ENCODE measurements at regions not wholly inside any gene's neighbourhood (a gene's known extent, or its start where the extent isn't known, plus 50 kb on each side); places are given as distances from the start of the nearest gene placed in this dataset.

DNA sequence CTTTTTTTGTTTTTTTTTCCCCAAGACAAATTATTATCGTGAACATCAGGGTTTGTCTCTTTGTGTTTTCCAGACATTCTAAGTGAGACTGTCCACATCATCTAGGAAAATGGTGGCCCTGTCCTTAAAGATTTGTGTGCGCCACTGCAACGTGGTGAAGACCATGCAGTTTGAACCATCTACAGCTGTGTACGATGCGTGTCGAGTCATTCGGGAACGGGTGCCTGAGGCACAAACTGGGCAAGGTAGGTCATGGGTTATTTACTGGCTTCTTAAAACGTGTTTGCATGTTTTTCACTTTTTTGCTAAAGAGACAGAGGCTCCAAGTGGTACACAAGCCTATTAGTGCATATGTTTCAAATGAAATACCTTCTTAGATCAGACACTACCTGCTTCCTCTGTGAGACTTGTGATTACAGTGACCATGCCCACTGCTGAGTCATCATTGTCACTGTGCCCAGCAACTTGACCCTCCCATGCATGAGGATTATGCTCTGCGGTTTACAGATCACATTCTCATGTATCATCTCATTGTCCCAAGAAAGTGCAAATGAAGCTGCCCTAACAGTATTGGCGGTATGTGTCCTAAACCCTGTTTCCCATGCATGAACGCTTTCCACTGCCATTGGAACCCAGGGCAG, 395.2 kb upstream of the TPM1 start:
- TF ChIP-seq, protein P1, sequence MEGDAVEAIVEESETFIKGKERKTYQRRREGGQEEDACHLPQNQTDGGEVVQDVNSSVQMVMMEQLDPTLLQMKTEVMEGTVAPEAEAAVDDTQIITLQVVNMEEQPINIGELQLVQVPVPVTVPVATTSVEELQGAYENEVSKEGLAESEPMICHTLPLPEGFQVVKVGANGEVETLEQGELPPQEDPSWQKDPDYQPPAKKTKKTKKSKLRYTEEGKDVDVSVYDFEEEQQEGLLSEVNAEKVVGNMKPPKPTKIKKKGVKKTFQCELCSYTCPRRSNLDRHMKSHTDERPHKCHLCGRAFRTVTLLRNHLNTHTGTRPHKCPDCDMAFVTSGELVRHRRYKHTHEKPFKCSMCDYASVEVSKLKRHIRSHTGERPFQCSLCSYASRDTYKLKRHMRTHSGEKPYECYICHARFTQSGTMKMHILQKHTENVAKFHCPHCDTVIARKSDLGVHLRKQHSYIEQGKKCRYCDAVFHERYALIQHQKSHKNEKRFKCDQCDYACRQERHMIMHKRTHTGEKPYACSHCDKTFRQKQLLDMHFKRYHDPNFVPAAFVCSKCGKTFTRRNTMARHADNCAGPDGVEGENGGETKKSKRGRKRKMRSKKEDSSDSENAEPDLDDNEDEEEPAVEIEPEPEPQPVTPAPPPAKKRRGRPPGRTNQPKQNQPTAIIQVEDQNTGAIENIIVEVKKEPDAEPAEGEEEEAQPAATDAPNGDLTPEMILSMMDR (conservative IDR thresholded peaks at IDR 0.05; ENCODE audit: low read length): no peak
- TF ChIP-seq EZH2phosphoT487 (IDR thresholded peaks at IDR 0.05; ENCODE audit: borderline replicate concordance, low read depth, low read length): no peak
- Histone ChIP-seq H3K4me1 (ENCODE audit: insufficient read depth, low read length, poor library complexity, severe bottlenecking) (no peaks in the 10 kb centered on the region), H2AFZ (ENCODE audit: low read length) (no peak overlapping the region), H3K9me2 (ENCODE audit: insufficient read depth, low read length) (no peaks in the 10 kb centered on the region), H3K79me2 (ENCODE audit: insufficient read depth, low read depth, low read length) (no peaks in the 10 kb centered on the region), H3K4me3 (ENCODE audit: low read depth, low read length, poor library complexity, severe bottlenecking) (no peak overlapping the region), H3K27ac (ENCODE audit: low read depth, low read length, poor library complexity, severe bottlenecking) (no peak overlapping the region), H4K20me1 (ENCODE audit: insufficient read depth, low read length) (no peaks in the 10 kb centered on the region), H3K4me2 (ENCODE audit: low read length) (no peak overlapping the region), H3K36me3 (ENCODE audit: insufficient read depth, low read length) (no peaks in the 10 kb centered on the region), H3K9me3 (ENCODE audit: low read length) (no peaks in the 10 kb centered on the region)
- POLR2A ChIA-PET: no interaction called here
- BruUV-seq (replicated peaks): no TSS peak
- intact Hi-C loops (cut with micrococcal nuclease; ENCODE audit: unreplicated experiment): no loop called here
- CTCF ChIA-PET (ENCODE audit: unreplicated experiment): no interaction called here
- no peak for DNase-seq (ENCODE audit: low spot score)

DNA sequence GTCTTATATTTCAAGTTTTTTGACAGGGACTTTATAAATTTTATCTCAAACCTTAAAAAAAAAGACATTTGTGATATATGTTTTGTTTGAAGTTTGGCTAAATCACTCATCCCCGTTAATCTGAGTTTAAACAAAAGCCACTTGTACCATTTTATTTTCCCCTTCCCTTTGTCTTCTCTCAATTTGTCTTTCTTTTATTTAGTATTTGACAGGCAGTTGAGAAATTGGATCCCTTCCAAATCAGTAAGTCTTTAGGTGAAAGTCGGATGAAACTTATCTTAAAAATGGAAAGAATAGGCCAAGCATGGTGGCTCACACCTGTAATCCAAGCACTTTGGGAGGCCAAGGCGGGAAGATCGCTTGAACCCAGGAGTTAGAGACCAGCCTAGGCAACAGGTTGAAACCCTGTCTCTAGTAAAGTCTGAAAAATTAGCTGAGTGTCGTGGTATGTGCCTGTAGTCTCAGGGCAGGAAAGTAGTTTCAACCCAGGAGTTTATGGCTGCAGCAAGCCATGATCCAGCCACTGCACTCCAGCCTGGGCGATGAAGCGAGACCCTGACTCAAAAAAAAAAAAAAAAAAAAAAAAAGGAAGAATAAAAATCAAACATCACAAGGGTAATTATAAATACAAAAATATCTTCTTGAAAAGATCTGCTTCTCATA, 394.6 kb upstream of the TPM1 start:
- H3K4me2 ChIP-seq (ENCODE audit: low read length): no peak overlapping the region
- H3K36me3 ChIP-seq (ENCODE audit: insufficient read depth, low read length): no peaks in the 10 kb centered on the region
- no peak for TF ChIP-seq EZH2phosphoT487 (IDR thresholded peaks at IDR 0.05; ENCODE audit: borderline replicate concordance, low read depth, low read length)
- TF ChIP-seq, protein P1 (conservative IDR thresholded peaks at IDR 0.05; ENCODE audit: low read length): no peak
- POLR2A ChIA-PET: interaction anchor here (0.7 kb wide), 1 partner anchor 124 kb away, joined by 9 read pairs; no protein-coding TSS in a partner anchor
- no peaks in the 10 kb centered on the region for H4K20me1 ChIP-seq (ENCODE audit: insufficient read depth, low read length)
- no peaks in the 10 kb centered on the region for H3K9me2 ChIP-seq (ENCODE audit: insufficient read depth, low read length)
- H3K27ac ChIP-seq (ENCODE audit: low read depth, low read length, poor library complexity, severe bottlenecking): no peak overlapping the region
- no peak overlapping the region for H3K4me3 ChIP-seq (ENCODE audit: low read depth, low read length, poor library complexity, severe bottlenecking)
- DNase-seq (ENCODE audit: low spot score): no peak
- H2AFZ ChIP-seq (ENCODE audit: low read length): no peak overlapping the region
- intact Hi-C loops (cut with micrococcal nuclease; ENCODE audit: unreplicated experiment): loop anchor here (2.0 kb wide), 1 partner anchor 257 kb away; the partner anchor contains the start of gene TLN2
- H3K4me1 ChIP-seq (ENCODE audit: insufficient read depth, low read length, poor library complexity, severe bottlenecking): no peaks in the 10 kb centered on the region
- CTCF ChIA-PET (ENCODE audit: unreplicated experiment): no interaction called here
- no TSS peak for BruUV-seq (replicated peaks)
- no peaks in the 10 kb centered on the region for H3K9me3 ChIP-seq (ENCODE audit: low read length)
- H3K79me2 ChIP-seq (ENCODE audit: insufficient read depth, low read depth, low read length): no peaks in the 10 kb centered on the region

DNA sequence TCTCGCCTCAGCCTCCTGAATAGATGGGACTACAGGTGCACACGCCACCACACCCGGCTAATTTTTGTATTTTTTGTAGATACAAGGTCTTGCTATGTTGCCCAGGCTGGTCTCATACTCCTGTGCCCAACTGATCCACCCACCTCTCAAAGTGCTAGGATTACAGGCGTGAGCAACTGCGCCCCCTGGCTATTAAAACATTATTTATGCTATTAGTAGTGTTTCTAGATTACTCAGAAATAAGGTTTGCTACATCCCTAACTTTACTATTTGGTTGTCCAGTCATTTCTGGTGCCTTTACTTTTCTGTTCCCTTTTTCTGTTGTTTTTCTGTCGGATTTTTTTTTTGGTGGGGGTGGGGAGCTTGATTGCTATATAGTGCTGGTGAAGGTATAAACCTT, 393.6 kb upstream of the TPM1 start:
- Histone ChIP-seq H3K79me2 (ENCODE audit: insufficient read depth, low read depth, low read length) (no peaks in the 10 kb centered on the region), H3K27ac (ENCODE audit: low read depth, low read length, poor library complexity, severe bottlenecking) (no peak overlapping the region), H3K9me2 (ENCODE audit: insufficient read depth, low read length) (no peaks in the 10 kb centered on the region), H3K4me3 (ENCODE audit: low read depth, low read length, poor library complexity, severe bottlenecking) (no peak overlapping the region), H3K9me3 (ENCODE audit: low read length) (no peaks in the 10 kb centered on the region), H3K4me1 (ENCODE audit: insufficient read depth, low read length, poor library complexity, severe bottlenecking) (no peaks in the 10 kb centered on the region), H4K20me1 (ENCODE audit: insufficient read depth, low read length) (no peaks in the 10 kb centered on the region), H3K4me2 (ENCODE audit: low read length) (no peak overlapping the region), H2AFZ (ENCODE audit: low read length) (no peak overlapping the region), H3K36me3 (ENCODE audit: insufficient read depth, low read length) (no peaks in the 10 kb centered on the region)
- no TSS peak for BruUV-seq (replicated peaks)
- peak; percentile 49 for DNase-seq (ENCODE audit: low spot score)
- intact Hi-C loops (cut with micrococcal nuclease; ENCODE audit: unreplicated experiment): loop anchor here (2.0 kb wide), 1 partner anchor 258 kb away; the partner anchor contains the start of gene TLN2
- CTCF ChIA-PET (ENCODE audit: unreplicated experiment): no interaction called here
- POLR2A ChIA-PET: interaction anchor here (1.6 kb wide), 1 partner anchor 32 kb away, joined by 3 read pairs; no protein-coding TSS in a partner anchor
- TF ChIP-seq, protein P1 (conservative IDR thresholded peaks at IDR 0.05; ENCODE audit: low read length): peak; percentile 77
- no peak for TF ChIP-seq EZH2phosphoT487 (IDR thresholded peaks at IDR 0.05; ENCODE audit: borderline replicate concordance, low read depth, low read length)
